Hepatocyte (in vitro differentiated cells): ENCODE measurements at regions not wholly inside any gene's neighbourhood (a gene's known extent, or its start where the extent isn't known, plus 50 kb on each side); places are given as distances from the start of the nearest gene placed in this dataset.

Source experiments
- CTCF ChIP-seq: fragments of 200-600 bp; sonication (generic); IDR thresholded peaks from 2 replicates; pipeline ENCODE4 v1.5.1; 2016; ENCODE audit warnings: antibody characterized with exemption, mild to moderate bottlenecking; ENCODE audit not compliant: poor library complexity
- EZH2 ChIP-seq: fragments of 200-600 bp; sonication (generic); IDR thresholded peaks from 2 replicates; pipeline ENCODE4 v1.6.1; 2016; ENCODE audit warnings: antibody characterized with exemption, mild to moderate bottlenecking, borderline replicate concordance
- EZH2phosphoT487 ChIP-seq: fragments of 200-600 bp; sonication (generic); IDR thresholded peaks from one replicate; pipeline ENCODE4 v1.6.1; 2018; ENCODE audit warnings: antibody characterized with exemption, mild to moderate bottlenecking, low read depth, moderate library complexity; ENCODE audit not compliant: unreplicated experiment, severe bottlenecking

GRCh38 chr3:162117961-162118360 lies 621.4 kb downstream of the OTOL1 start:
- TF ChIP-seq CTCF (no peak), EZH2 (no peak), EZH2phosphoT487 (no peak)
